Activated T-helper 1 cell treated with anti-CD3 and anti-CD28 coated beads, Interleukin-12 subunit alpha, Interleukin-12 subunit beta, Interleukin-2, Interleukin-4 antibody, amounts not matched to agents 30 ng/mL and 10 ng/mL and 1 ng/mL, durations not matched to agents 14 hours and 24 hours and 36 hours (primary cell): ENCODE measurements at regions not wholly inside any gene's neighbourhood (a gene's known extent, or its start where the extent isn't known, plus 50 kb on each side); places are given as distances from the start of the nearest gene placed in this dataset.

Experiments
- DNase-seq: peaks from one replicate; pipeline ENCODE4 v3.0.0; 2021; ENCODE audit warnings: low spot score
- H3K27ac Mint-ChIP-seq: one replicate; pipeline ENCODE4 v1.8.0; 2021; ENCODE audit warnings: mild to moderate bottlenecking, mixed read lengths
- H3K27me3 Mint-ChIP-seq: one replicate; pipeline ENCODE4 v1.8.0; 2022; ENCODE audit warnings: mild to moderate bottlenecking, moderate library complexity, mixed read lengths; ENCODE audit not compliant: insufficient read depth
- H3K36me3 Mint-ChIP-seq: one replicate; pipeline ENCODE4 v1.8.0; 2021; ENCODE audit warnings: low read depth, mixed read lengths
- H3K4me1 Mint-ChIP-seq: one replicate; pipeline ENCODE4 v1.8.0; 2021; ENCODE audit warnings: low read depth, mixed read lengths
- H3K4me3 Mint-ChIP-seq: one replicate; pipeline ENCODE4 v1.8.0; 2021; ENCODE audit warnings: mild to moderate bottlenecking, moderate library complexity, mixed read lengths
- H3K9me3 Mint-ChIP-seq: one replicate; pipeline ENCODE4 v1.8.0; 2021; ENCODE audit warnings: mixed read lengths
- intact Hi-C: fragments of 100-400 bp; cut with micrococcal nuclease; formaldehyde crosslinking; loops from one replicate; pipeline ENCODE4 v1.15.1; 2024

DNA sequence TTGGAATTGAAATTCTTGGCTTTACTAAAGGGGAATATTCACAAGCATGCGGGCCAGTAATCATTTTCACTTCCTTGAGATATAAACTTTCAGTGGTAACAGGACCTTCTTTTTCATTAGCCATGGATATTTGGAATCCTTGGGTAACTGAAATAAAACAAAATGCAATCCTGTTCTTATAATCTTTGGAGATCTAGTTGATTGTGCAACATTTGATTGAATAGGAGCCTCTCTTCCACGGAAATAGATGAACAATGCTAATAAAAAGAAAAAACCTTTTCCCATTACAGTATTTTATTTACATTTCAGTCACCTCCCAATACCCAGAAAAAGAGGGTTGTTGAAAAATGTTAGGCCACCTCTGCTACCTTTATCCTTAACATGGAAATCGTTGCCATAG is 225.6 kb downstream of the MAP2K6 start:
- Mint-ChIP-seq H3K27ac (no peak overlapping the region), H3K4me3 (no peak overlapping the region), H3K9me3 (no peaks in the 10 kb centered on the region), H3K4me1 (no peaks in the 10 kb centered on the region), H3K36me3 (no peaks in the 10 kb centered on the region), H3K27me3 (no peaks in the 10 kb centered on the region)
- intact Hi-C loops: no loop called here
- DNase-seq: no peak

DNA sequence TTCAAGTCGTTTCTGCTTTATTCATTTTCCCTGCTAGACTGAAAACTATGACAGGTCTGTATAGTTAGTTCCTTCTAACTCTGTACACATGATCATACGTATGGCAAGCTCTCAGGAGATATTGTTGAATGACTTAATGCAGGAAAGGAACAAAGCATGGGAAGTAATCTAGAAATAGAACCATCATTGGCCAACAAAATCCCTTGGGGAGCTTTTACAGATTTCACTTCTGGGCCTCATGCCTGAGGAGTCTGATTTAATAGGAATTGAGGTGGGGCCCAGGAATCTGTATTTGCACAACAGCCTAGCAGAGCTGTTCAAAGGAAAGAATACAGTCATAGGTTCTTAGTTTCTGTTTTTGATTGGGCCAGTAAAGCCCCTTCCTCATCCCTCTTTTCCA is 229.2 kb downstream of the MAP2K6 start:
- H3K27me3 Mint-ChIP-seq: no peaks in the 10 kb centered on the region
- no peaks in the 10 kb centered on the region for H3K4me1 Mint-ChIP-seq
- no peaks in the 10 kb centered on the region for H3K9me3 Mint-ChIP-seq
- no peaks in the 10 kb centered on the region for H3K36me3 Mint-ChIP-seq
- intact Hi-C loops: no loop called here
- H3K27ac Mint-ChIP-seq: no peak overlapping the region
- DNase-seq: no peak
- no peak overlapping the region for H3K4me3 Mint-ChIP-seq

DNA sequence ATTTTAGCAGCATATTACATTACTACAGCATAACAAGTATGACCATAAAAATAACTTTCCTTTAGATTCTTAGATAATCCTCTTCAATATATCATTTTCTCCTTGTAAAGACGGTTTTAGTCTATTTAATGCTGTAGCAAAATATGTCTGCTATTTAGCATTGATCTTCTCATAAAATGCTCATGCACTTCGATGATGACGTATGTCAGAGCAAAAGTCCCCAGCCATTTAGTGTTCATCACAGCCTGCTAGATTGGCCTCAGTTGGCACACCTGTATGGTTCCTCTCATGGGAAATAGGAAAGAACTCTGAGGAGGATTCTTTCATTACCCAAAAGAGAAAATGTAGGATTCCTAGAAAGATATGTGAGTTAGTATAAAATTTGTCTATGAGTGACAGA is 232.2 kb downstream of the MAP2K6 start:
- Mint-ChIP-seq H3K4me3 (no peak overlapping the region), H3K4me1 (no peaks in the 10 kb centered on the region), H3K9me3 (no peaks in the 10 kb centered on the region), H3K27me3 (no peaks in the 10 kb centered on the region), H3K36me3 (no peaks in the 10 kb centered on the region), H3K27ac (no peak overlapping the region)
- intact Hi-C loops: no loop called here
- no peak for DNase-seq

DNA sequence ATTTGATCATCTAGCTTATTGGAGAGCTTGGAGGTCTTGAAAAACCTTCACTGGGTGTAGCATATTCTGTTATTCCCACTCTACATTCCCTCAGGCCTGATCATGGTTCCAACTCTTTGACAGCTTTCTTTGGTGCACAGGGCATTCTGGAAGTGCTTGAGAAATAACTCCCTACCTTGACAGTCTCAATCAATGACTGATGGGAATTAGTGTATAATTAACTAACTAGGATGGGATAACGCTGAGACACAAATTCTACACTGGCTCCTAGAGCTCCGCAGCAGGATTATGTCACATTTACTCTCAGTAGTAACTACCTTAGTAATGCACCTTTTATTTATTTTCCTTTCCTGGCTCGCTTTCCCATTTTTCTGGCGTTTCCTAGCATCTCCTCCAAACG is 236.4 kb downstream of the MAP2K6 start:
- H3K27me3 Mint-ChIP-seq: no peaks in the 10 kb centered on the region
- no peaks in the 10 kb centered on the region for H3K4me1 Mint-ChIP-seq
- H3K9me3 Mint-ChIP-seq: no peaks in the 10 kb centered on the region
- intact Hi-C loops: no loop called here
- no peak overlapping the region for H3K4me3 Mint-ChIP-seq
- H3K36me3 Mint-ChIP-seq: no peaks in the 10 kb centered on the region
- DNase-seq: no peak
- no peak overlapping the region for H3K27ac Mint-ChIP-seq

DNA sequence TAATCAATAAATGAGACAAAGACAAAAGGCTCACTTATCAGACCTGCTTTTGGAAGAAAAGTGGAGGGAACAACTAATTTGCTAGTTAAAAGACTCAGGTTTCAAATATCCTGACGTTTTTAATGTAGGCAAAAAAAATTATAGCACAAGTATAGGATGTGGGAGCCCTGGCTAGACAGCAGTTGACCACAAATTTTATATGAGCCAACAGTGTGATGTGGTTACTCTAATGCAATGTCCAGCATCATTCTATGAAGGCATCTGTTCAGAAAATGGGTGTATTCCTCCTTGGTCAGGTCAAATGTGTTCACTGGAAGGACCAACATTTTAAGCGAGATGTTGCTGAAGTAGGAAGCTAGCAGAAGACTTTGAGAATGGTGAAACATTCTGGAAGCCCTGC is 237.4 kb downstream of the MAP2K6 start:
- DNase-seq: no peak
- H3K36me3 Mint-ChIP-seq: no peaks in the 10 kb centered on the region
- no peaks in the 10 kb centered on the region for H3K4me1 Mint-ChIP-seq
- intact Hi-C loops: no loop called here
- H3K27me3 Mint-ChIP-seq: no peaks in the 10 kb centered on the region
- H3K4me3 Mint-ChIP-seq: no peak overlapping the region
- H3K9me3 Mint-ChIP-seq: no peaks in the 10 kb centered on the region
- H3K27ac Mint-ChIP-seq: no peak overlapping the region

DNA sequence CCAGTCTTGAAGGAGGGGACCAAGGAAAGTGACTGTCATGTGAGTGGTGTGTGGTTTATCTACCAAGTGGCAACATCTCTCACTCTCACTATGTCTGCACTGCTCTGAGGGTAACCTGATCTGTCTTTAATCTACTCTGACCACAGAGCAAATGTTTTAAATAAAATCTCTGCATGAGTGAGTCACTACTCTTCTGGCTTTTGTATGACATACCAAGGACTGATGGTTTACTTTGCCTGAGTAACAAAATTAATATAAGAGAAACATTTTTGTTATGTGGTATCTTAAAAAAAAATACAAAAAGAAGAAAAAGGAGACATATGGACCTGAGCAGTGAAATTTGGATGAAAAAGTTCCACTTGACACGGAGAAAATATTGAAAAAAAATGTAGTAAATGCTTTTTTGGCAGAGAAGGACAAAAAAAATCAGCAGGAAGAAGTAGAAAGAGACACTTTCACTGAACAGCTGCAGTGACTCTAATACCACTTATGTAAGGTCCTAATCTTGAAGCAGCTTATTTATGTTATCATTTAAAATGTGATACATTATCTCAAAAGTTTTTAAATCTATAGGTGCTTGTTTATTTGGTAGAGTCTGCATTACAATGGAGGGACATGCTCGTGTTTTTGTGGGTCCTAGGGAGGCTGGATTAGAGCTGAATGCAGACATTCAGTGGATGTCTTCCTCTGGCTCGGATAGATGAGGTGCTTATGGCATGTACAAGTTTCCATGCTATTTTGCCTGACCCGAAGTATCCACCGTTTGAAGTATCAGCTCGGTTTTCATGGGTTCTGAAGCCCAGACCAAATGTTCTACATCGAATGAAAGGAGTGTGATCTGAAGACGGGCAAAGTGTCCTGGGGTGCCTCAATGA is 240.7 kb downstream of the MAP2K6 start:
- Mint-ChIP-seq H3K27ac (no peak overlapping the region), H3K4me1 (no peaks in the 10 kb centered on the region), H3K27me3 (no peaks in the 10 kb centered on the region), H3K4me3 (no peak overlapping the region), H3K9me3 (peaks cover 5% of the 10 kb centered on the region), H3K36me3 (no peaks in the 10 kb centered on the region)
- no peak for DNase-seq
- intact Hi-C loops: no loop called here

DNA sequence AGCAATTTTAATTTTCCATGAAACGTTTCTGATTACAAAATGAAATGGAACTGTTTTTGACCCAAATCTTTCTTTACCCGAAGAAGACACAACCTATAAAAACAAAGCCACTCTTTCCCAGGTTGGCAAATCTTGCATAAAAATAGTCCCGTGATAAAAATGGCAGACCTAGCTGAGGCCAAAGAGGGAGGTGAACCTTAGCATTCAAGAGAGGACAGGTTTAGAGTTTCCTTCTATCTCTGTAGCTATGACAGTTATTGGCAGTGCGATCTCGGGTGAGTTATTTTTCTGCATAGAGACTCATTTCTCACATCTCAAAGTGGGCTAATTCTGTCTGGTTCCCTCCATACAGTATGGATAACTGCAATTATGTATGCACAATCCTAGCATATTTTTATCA is 241.4 kb downstream of the MAP2K6 start:
- no peaks in the 10 kb centered on the region for H3K4me1 Mint-ChIP-seq
- peaks cover 6% of the 10 kb centered on the region for H3K9me3 Mint-ChIP-seq
- intact Hi-C loops: no loop called here
- no peak overlapping the region for H3K27ac Mint-ChIP-seq
- DNase-seq: no peak
- H3K27me3 Mint-ChIP-seq: no peaks in the 10 kb centered on the region
- H3K4me3 Mint-ChIP-seq: no peak overlapping the region
- no peaks in the 10 kb centered on the region for H3K36me3 Mint-ChIP-seq

DNA sequence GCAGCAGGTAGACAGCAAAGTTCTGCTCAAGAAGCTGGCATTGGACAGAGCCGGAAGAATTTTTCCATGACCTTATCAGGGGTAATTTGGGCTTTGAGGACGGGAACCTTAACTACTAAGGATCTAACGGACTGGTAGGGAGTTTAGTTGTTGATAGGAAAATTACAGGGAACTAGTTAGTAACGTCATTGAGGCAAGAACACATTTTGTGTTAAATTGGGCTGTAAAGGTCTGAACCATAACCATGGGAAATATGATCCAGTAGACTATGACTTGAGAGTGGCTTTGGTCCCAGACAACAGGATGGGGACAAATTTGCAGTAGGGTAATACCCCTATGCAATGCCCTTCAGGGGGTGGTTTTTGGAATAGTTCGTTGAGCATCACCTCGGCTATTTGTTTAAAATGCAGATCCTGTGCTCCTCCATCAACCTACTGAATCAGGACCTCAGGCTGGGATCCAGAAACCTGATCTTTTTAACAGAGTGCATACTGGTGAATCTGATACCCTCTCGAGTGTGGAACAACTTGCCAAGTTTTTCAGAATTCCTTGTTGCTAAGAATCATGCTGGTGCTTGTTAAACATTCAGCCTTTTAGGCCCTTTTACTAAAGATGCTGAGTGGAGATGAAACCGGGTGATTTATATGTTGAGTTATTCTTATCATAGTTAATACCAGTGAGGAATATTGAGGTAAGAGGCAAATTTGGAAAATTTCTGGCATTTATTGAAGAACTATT is 255.1 kb downstream of the MAP2K6 start:
- intact Hi-C loops: no loop called here
- Mint-ChIP-seq H3K36me3 (no peaks in the 10 kb centered on the region), H3K4me3 (no peak overlapping the region), H3K27ac (no peak overlapping the region), H3K27me3 (no peaks in the 10 kb centered on the region), H3K9me3 (no peaks in the 10 kb centered on the region), H3K4me1 (no peaks in the 10 kb centered on the region)
- no peak for DNase-seq

DNA sequence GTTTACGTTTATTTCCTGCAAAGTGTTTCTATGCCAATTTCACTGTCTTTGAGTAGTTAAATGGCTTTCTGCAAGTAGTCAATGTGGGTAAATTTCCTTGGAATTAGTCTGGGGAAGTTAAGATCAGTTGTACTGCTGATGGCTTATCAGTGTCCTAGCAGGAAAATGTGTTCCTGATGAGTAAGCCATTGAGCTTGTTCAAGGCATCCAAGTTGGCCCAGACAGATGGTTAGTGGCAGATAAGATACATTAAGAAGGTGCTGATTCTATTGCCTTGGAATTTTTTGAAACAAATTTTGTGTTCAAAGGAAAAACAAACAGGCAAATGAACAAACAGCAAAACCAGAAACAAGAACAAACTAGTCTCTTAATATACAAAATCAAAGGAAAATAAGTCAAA is 258.4 kb downstream of the MAP2K6 start:
- H3K9me3 Mint-ChIP-seq: no peaks in the 10 kb centered on the region
- no peaks in the 10 kb centered on the region for H3K27me3 Mint-ChIP-seq
- no peaks in the 10 kb centered on the region for H3K36me3 Mint-ChIP-seq
- H3K4me3 Mint-ChIP-seq: no peak overlapping the region
- intact Hi-C loops: no loop called here
- no peaks in the 10 kb centered on the region for H3K4me1 Mint-ChIP-seq
- no peak for DNase-seq
- H3K27ac Mint-ChIP-seq: no peak overlapping the region

DNA sequence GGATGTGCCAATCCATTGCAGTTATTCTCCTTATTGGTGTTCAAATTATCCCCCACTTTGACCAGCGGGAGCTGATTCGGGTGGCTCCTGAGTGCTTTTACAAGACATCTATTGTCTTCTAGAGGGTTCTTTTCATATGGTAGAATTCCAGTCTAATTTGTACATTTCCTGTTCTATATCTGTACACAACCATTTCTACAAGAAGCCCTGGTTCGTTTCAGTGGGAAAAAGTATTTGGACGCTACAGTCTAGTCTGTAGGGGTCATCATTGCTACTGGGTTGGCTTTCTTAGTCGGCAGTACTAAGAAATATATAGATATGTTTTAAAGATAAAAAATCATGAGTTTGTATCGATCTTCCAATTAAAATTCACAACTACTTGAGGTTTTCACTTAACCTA is 262.6 kb downstream of the MAP2K6 start:
- Mint-ChIP-seq H3K36me3 (no peaks in the 10 kb centered on the region), H3K4me3 (no peak overlapping the region), H3K27ac (no peak overlapping the region), H3K9me3 (no peaks in the 10 kb centered on the region), H3K4me1 (no peaks in the 10 kb centered on the region), H3K27me3 (no peaks in the 10 kb centered on the region)
- DNase-seq: no peak
- intact Hi-C loops: no loop called here

DNA sequence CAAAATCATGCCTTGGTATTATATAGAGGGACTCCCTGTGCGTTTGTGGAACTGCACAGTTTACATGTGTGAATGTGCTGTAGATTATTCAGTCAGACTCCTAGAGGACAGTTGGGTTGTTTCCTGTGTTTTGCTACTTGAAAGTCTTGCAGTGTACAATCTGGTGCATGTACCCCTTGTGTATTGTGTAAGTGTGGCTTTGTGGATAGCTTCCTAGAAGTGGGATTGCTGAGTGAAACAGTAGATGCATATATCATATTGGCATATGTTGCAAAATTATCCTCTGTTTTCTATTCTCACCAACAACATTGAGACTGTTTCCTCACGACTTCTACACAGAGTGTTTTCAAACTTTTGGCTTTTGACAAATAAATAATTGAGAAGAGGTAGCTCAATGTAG is 263.7 kb downstream of the MAP2K6 start:
- H3K27ac Mint-ChIP-seq: no peak overlapping the region
- H3K36me3 Mint-ChIP-seq: no peaks in the 10 kb centered on the region
- H3K27me3 Mint-ChIP-seq: no peaks in the 10 kb centered on the region
- intact Hi-C loops: no loop called here
- H3K4me3 Mint-ChIP-seq: no peak overlapping the region
- no peaks in the 10 kb centered on the region for H3K9me3 Mint-ChIP-seq
- DNase-seq: no peak
- H3K4me1 Mint-ChIP-seq: no peaks in the 10 kb centered on the region

DNA sequence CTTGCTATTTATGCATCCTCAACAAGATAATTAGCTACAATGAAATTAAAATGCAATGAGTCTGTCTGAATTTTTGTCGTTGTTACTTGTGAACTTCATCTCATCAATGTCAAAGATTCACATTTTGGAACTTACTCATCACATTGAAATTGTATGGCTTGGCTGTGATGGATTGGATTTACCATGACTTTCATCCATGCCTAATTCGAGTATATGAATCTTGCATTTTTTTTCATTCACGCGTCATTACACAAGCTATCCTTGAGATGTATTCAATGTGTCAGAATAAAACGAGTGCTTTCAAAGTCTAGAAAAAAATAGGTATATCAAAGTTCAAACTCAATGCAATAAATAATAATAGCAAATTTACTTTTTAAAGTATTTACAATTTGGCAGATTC is 265.3 kb downstream of the MAP2K6 start:
- no peak overlapping the region for H3K27ac Mint-ChIP-seq
- no peak overlapping the region for H3K4me3 Mint-ChIP-seq
- no peaks in the 10 kb centered on the region for H3K4me1 Mint-ChIP-seq
- intact Hi-C loops: no loop called here
- no peaks in the 10 kb centered on the region for H3K36me3 Mint-ChIP-seq
- DNase-seq: no peak
- no peaks in the 10 kb centered on the region for H3K9me3 Mint-ChIP-seq
- no peaks in the 10 kb centered on the region for H3K27me3 Mint-ChIP-seq

DNA sequence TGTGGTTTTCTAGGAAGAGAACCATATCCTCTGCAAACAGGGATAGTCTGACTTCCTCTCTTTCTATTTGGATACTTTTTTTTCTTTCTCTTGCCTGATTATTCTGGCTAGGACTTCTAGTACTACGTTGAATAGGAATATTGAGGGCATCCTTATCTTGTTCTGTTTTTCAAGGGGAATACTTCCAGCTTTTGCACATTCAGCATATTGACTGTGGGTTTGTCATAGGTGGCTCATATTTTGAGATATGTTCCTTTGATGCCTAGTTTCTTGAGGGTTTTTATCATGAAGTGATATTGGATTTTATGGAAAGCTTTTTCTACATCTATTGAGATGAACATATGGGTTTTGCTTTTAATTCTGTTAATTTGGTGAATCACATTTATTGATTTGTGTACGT is 269.8 kb downstream of the MAP2K6 start:
- DNase-seq: no peak
- Mint-ChIP-seq H3K4me1 (no peaks in the 10 kb centered on the region), H3K9me3 (no peaks in the 10 kb centered on the region), H3K36me3 (no peaks in the 10 kb centered on the region), H3K27me3 (peaks cover 5% of the 10 kb centered on the region), H3K27ac (no peak overlapping the region), H3K4me3 (no peak overlapping the region)
- intact Hi-C loops: no loop called here
